ENCODE measurements at regions not wholly inside any gene's neighbourhood (a gene's known extent, or its start where the extent isn't known, plus 50 kb on each side); places are given as distances from the start of the nearest gene placed in this dataset.
"Not testable (repeated sequence)": the region's sequence is repeated elsewhere in the genome, so short reads cannot be mapped to it uniquely, and the experiment has no call there.

DNA sequence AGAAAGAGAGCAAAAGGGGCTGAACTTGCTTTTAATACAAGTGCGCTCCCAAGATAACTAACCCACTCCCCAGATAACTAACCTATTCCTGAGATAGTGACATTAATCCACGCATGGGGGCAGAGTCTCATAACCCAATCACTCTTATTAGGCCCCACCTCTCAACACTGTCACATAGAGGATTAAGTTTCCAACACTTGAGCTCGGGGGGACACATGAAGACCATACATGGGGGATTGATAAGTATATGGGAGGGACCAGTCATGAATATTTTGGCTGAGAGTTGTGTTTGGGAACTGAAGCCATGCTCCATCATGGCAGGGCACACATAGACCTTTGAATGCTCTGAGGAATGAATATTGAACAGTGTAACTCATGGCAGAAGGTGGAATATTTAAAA, 4217.3 kb upstream of the OR11H1 start:
- TF ChIP-seq HDAC6 (IDR thresholded peaks at IDR 0.05; ENCODE audit: low read depth, low read length); TCF3 (CRISPR knock-in tag; IDR thresholded peaks at IDR 0.05); POLR2AphosphoS5 (IDR thresholded peaks at IDR 0.05; ENCODE audit: control insufficient read depth, insufficient read depth, low read depth, low read length); ZEB2 (IDR thresholded peaks at IDR 0.05); SFPQ (IDR thresholded peaks at IDR 0.05; ENCODE audit: low read depth, low read length): not testable (repeated sequence)
- TF ChIP-seq, protein P1, sequence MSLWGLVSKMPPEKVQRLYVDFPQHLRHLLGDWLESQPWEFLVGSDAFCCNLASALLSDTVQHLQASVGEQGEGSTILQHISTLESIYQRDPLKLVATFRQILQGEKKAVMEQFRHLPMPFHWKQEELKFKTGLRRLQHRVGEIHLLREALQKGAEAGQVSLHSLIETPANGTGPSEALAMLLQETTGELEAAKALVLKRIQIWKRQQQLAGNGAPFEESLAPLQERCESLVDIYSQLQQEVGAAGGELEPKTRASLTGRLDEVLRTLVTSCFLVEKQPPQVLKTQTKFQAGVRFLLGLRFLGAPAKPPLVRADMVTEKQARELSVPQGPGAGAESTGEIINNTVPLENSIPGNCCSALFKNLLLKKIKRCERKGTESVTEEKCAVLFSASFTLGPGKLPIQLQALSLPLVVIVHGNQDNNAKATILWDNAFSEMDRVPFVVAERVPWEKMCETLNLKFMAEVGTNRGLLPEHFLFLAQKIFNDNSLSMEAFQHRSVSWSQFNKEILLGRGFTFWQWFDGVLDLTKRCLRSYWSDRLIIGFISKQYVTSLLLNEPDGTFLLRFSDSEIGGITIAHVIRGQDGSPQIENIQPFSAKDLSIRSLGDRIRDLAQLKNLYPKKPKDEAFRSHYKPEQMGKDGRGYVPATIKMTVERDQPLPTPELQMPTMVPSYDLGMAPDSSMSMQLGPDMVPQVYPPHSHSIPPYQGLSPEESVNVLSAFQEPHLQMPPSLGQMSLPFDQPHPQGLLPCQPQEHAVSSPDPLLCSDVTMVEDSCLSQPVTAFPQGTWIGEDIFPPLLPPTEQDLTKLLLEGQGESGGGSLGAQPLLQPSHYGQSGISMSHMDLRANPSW (CRISPR knock-in tag; IDR thresholded peaks at IDR 0.05) = not testable (repeated sequence)
- TF ChIP-seq, protein P2, sequence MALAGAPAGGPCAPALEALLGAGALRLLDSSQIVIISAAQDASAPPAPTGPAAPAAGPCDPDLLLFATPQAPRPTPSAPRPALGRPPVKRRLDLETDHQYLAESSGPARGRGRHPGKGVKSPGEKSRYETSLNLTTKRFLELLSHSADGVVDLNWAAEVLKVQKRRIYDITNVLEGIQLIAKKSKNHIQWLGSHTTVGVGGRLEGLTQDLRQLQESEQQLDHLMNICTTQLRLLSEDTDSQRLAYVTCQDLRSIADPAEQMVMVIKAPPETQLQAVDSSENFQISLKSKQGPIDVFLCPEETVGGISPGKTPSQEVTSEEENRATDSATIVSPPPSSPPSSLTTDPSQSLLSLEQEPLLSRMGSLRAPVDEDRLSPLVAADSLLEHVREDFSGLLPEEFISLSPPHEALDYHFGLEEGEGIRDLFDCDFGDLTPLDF (CRISPR knock-in tag; IDR thresholded peaks at IDR 0.05) = not testable (repeated sequence)
- TF ChIP-seq, protein P3, sequence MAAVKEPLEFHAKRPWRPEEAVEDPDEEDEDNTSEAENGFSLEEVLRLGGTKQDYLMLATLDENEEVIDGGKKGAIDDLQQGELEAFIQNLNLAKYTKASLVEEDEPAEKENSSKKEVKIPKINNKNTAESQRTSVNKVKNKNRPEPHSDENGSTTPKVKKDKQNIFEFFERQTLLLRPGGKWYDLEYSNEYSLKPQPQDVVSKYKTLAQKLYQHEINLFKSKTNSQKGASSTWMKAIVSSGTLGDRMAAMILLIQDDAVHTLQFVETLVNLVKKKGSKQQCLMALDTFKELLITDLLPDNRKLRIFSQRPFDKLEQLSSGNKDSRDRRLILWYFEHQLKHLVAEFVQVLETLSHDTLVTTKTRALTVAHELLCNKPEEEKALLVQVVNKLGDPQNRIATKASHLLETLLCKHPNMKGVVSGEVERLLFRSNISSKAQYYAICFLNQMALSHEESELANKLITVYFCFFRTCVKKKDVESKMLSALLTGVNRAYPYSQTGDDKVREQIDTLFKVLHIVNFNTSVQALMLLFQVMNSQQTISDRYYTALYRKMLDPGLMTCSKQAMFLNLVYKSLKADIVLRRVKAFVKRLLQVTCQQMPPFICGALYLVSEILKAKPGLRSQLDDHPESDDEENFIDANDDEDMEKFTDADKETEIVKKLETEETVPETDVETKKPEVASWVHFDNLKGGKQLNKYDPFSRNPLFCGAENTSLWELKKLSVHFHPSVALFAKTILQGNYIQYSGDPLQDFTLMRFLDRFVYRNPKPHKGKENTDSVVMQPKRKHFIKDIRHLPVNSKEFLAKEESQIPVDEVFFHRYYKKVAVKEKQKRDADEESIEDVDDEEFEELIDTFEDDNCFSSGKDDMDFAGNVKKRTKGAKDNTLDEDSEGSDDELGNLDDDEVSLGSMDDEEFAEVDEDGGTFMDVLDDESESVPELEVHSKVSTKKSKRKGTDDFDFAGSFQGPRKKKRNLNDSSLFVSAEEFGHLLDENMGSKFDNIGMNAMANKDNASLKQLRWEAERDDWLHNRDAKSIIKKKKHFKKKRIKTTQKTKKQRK (IDR thresholded peaks at IDR 0.05; ENCODE audit: borderline replicate concordance, low read depth, low read length) = not testable (repeated sequence)
- TF ChIP-seq, protein P4, sequence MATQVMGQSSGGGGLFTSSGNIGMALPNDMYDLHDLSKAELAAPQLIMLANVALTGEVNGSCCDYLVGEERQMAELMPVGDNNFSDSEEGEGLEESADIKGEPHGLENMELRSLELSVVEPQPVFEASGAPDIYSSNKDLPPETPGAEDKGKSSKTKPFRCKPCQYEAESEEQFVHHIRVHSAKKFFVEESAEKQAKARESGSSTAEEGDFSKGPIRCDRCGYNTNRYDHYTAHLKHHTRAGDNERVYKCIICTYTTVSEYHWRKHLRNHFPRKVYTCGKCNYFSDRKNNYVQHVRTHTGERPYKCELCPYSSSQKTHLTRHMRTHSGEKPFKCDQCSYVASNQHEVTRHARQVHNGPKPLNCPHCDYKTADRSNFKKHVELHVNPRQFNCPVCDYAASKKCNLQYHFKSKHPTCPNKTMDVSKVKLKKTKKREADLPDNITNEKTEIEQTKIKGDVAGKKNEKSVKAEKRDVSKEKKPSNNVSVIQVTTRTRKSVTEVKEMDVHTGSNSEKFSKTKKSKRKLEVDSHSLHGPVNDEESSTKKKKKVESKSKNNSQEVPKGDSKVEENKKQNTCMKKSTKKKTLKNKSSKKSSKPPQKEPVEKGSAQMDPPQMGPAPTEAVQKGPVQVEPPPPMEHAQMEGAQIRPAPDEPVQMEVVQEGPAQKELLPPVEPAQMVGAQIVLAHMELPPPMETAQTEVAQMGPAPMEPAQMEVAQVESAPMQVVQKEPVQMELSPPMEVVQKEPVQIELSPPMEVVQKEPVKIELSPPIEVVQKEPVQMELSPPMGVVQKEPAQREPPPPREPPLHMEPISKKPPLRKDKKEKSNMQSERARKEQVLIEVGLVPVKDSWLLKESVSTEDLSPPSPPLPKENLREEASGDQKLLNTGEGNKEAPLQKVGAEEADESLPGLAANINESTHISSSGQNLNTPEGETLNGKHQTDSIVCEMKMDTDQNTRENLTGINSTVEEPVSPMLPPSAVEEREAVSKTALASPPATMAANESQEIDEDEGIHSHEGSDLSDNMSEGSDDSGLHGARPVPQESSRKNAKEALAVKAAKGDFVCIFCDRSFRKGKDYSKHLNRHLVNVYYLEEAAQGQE (IDR thresholded peaks at IDR 0.05; ENCODE audit: borderline replicate concordance) = not testable (repeated sequence)
- TF ChIP-seq, protein P4 (CRISPR knock-in tag; IDR thresholded peaks at IDR 0.05; ENCODE audit: low read depth) = not testable (repeated sequence)
